HEK293 (cell line): ENCODE measurements at regions not wholly inside any gene's neighbourhood (a gene's known extent, or its start where the extent isn't known, plus 50 kb on each side); places are given as distances from the start of the nearest gene placed in this dataset.

Source experiments
- CTCF ChIA-PET: fragments of 350-600 bp; formaldehyde crosslinking; extraction: SDS; loops from one replicate; lab custom pipeline; 2021; ENCODE audit warnings: antibody characterized with exemption; lab: Yijun Ruan, JAX
- POLR2A ChIA-PET: fragments of 300-600 bp; formaldehyde crosslinking; extraction: SDS; loops from one replicate; lab custom pipeline; 2020; ENCODE audit warnings: antibody characterized with exemption, inconsistent platforms; lab: Yijun Ruan, JAX
- H3K27ac ChIP-seq: fragments of 200-500 bp; sonication (Bioruptor generic); 2 replicates; pipeline ENCODE4 v1.5.1; 2014; ENCODE audit warnings: low read depth, low read length, control low read depth, inconsistent platforms; ENCODE audit errors: extremely low read depth
- H3K36me3 ChIP-seq, 2 experiments: fragments of 200-500 bp in 1 of 2; sonication (Bioruptor generic) in 1 of 2; 1 replicate in 1 of 2; 2 replicates in 1 of 2; pipeline ENCODE4 v1.5.1; 2014 to 2017; ENCODE audit warnings: inconsistent platforms in 2 of 2, low read length in 2 of 2; ENCODE audit not compliant: control insufficient read depth in 2 of 2, insufficient read depth in 1 of 2
- H3K4me1 ChIP-seq: fragments of 200-500 bp; sonication (Bioruptor generic); 2 replicates; pipeline ENCODE4 v1.5.1; 2014; ENCODE audit warnings: mild to moderate bottlenecking, low read length, inconsistent platforms; ENCODE audit not compliant: control insufficient read depth, insufficient read depth
- H3K4me3 ChIP-seq: 2 replicates; pipeline ENCODE4 v1.5.1; 2011; ENCODE audit warnings: low read depth, mild to moderate bottlenecking, control low read depth, low read length, moderate library complexity
- H3K9me3 ChIP-seq: fragments of 200-500 bp; sonication (Bioruptor generic); 2 replicates; pipeline ENCODE4 v1.5.1; 2014; ENCODE audit warnings: low read depth, low read length, inconsistent platforms; ENCODE audit not compliant: control insufficient read depth, insufficient read depth
- ZIC2 ChIP-seq: fragments of 450-650 bp; formaldehyde crosslinking; IDR thresholded peaks from 2 replicates; pipeline ENCODE4 v1.5.1; 2016; ENCODE audit warnings: missing biosample characterization, missing genetic modification characterization
- ZNF266 ChIP-seq: fragments of 450-650 bp; formaldehyde crosslinking; IDR thresholded peaks from 2 replicates; pipeline ENCODE4 v1.5.1; 2016; ENCODE audit warnings: missing biosample characterization, missing genetic modification characterization, low read depth
- ZNF423 ChIP-seq: fragments of 450-650 bp; formaldehyde crosslinking; IDR thresholded peaks from 2 replicates; pipeline ENCODE4 v1.5.1; 2016; ENCODE audit warnings: missing biosample characterization, missing genetic modification characterization
- ZNF629 ChIP-seq: fragments of 450-650 bp; formaldehyde crosslinking; IDR thresholded peaks from 2 replicates; pipeline ENCODE4 v1.5.1; 2017; ENCODE audit warnings: missing biosample characterization, missing genetic modification characterization
- ZNF654 ChIP-seq: fragments of 450-650 bp; formaldehyde crosslinking; IDR thresholded peaks from 2 replicates; pipeline ENCODE4 v1.5.1; 2016; ENCODE audit warnings: low read depth, missing biosample characterization, missing genetic modification characterization
- ZNF664 ChIP-seq: fragments of 450-650 bp; formaldehyde crosslinking; IDR thresholded peaks from 2 replicates; pipeline ENCODE4 v1.5.1; 2016; ENCODE audit warnings: missing biosample characterization, missing genetic modification characterization
- TF ChIP-seq, protein P1 (sequence below): fragments of 450-650 bp; formaldehyde crosslinking; IDR thresholded peaks from 2 replicates; pipeline ENCODE4 v1.5.1; 2016; ENCODE audit warnings: missing biosample characterization, missing genetic modification characterization
- TF ChIP-seq, protein P2 (sequence below): fragments of 450-650 bp; formaldehyde crosslinking; IDR thresholded peaks from 2 replicates; pipeline ENCODE4 v1.5.1; 2016; ENCODE audit warnings: missing biosample characterization, missing genetic modification characterization, low read depth
- TF ChIP-seq, protein P3 (sequence below): fragments of 450-650 bp; formaldehyde crosslinking; conservative IDR thresholded peaks from 2 replicates; pipeline ENCODE4 v1.5.1; 2016; ENCODE audit warnings: low read depth, missing biosample characterization, missing genetic modification characterization
- TF ChIP-seq, protein P4 (sequence below): fragments of 450-650 bp; formaldehyde crosslinking; IDR thresholded peaks from 2 replicates; pipeline ENCODE4 v1.5.1; 2016; ENCODE audit warnings: missing biosample characterization, missing genetic modification characterization

DNA sequence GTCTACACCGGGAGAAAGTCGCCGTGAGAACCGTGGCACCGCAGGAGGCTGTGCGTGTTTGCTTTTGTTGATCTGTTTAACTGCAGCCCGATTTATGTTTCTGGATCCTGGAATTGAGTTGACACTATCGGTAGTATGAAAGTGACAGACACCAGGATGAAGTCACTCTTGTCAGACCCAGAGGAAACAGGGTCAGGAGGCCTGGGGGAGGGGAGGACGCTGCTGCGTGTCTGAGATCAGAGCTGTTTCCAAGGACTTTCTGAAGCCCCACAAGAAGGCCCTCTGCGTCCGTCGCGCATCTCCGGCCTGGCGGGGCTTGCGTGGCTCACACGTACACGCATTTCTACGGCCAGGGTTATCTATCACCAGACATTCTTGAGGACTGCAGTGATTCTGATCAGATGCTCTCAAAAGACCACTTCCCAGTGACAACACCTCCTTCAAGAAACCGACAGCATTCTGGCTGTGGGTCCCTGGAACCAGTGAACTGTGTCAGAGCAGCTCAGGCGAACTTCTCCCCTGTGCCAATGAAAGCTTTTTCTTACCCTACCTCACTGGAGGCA lies 263.4 kb downstream of the ADGRD1 start (continued):
- TF ChIP-seq, protein P1, sequence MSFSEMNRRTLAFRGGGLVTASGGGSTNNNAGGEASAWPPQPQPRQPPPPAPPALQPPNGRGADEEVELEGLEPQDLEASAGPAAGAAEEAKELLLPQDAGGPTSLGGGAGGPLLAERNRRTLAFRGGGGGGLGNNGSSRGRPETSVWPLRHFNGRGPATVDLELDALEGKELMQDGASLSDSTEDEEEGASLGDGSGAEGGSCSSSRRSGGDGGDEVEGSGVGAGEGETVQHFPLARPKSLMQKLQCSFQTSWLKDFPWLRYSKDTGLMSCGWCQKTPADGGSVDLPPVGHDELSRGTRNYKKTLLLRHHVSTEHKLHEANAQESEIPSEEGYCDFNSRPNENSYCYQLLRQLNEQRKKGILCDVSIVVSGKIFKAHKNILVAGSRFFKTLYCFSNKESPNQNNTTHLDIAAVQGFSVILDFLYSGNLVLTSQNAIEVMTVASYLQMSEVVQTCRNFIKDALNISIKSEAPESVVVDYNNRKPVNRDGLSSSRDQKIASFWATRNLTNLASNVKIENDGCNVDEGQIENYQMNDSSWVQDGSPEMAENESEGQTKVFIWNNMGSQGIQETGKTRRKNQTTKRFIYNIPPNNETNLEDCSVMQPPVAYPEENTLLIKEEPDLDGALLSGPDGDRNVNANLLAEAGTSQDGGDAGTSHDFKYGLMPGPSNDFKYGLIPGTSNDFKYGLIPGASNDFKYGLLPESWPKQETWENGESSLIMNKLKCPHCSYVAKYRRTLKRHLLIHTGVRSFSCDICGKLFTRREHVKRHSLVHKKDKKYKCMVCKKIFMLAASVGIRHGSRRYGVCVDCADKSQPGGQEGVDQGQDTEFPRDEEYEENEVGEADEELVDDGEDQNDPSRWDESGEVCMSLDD (tag by site-specific recombination), result no peak
- TF ChIP-seq, protein P2, sequence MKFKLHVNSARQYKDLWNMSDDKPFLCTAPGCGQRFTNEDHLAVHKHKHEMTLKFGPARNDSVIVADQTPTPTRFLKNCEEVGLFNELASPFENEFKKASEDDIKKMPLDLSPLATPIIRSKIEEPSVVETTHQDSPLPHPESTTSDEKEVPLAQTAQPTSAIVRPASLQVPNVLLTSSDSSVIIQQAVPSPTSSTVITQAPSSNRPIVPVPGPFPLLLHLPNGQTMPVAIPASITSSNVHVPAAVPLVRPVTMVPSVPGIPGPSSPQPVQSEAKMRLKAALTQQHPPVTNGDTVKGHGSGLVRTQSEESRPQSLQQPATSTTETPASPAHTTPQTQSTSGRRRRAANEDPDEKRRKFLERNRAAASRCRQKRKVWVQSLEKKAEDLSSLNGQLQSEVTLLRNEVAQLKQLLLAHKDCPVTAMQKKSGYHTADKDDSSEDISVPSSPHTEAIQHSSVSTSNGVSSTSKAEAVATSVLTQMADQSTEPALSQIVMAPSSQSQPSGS (tag by site-specific recombination), result 0 out of 2 replicates have a peak, but pooled peaks have one; percentile 27
- TF ChIP-seq ZNF664, result no peak
- TF ChIP-seq ZNF629 (tag by site-specific recombination), result peak; percentile 45
- TF ChIP-seq, protein P3, sequence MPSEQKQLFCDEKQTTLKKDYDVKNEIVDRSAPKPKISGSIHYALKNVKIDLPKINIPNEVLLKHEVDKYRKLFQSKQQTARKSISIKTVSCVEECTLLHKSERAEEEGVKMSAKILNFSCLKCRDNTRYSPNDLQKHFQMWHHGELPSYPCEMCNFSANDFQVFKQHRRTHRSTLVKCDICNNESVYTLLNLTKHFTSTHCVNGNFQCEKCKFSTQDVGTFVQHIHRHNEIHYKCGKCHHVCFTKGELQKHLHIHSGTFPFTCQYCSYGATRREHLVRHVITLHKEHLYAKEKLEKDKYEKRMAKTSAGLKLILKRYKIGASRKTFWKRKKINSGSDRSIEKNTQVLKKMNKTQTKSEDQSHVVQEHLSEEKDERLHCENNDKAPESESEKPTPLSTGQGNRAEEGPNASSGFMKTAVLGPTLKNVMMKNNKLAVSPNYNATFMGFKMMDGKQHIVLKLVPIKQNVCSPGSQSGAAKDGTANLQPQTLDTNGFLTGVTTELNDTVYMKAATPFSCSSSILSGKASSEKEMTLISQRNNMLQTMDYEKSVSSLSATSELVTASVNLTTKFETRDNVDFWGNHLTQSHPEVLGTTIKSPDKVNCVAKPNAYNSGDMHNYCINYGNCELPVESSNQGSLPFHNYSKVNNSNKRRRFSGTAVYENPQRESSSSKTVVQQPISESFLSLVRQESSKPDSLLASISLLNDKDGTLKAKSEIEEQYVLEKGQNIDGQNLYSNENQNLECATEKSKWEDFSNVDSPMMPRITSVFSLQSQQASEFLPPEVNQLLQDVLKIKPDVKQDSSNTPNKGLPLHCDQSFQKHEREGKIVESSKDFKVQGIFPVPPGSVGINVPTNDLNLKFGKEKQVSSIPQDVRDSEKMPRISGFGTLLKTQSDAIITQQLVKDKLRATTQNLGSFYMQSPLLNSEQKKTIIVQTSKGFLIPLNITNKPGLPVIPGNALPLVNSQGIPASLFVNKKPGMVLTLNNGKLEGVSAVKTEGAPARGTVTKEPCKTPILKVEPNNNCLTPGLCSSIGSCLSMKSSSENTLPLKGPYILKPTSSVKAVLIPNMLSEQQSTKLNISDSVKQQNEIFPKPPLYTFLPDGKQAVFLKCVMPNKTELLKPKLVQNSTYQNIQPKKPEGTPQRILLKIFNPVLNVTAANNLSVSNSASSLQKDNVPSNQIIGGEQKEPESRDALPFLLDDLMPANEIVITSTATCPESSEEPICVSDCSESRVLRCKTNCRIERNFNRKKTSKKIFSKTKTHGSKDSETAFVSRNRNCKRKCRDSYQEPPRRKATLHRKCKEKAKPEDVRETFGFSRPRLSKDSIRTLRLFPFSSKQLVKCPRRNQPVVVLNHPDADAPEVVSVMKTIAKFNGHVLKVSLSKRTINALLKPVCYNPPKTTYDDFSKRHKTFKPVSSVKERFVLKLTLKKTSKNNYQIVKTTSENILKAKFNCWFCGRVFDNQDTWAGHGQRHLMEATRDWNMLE (tag by site-specific recombination), result no peak

DNA sequence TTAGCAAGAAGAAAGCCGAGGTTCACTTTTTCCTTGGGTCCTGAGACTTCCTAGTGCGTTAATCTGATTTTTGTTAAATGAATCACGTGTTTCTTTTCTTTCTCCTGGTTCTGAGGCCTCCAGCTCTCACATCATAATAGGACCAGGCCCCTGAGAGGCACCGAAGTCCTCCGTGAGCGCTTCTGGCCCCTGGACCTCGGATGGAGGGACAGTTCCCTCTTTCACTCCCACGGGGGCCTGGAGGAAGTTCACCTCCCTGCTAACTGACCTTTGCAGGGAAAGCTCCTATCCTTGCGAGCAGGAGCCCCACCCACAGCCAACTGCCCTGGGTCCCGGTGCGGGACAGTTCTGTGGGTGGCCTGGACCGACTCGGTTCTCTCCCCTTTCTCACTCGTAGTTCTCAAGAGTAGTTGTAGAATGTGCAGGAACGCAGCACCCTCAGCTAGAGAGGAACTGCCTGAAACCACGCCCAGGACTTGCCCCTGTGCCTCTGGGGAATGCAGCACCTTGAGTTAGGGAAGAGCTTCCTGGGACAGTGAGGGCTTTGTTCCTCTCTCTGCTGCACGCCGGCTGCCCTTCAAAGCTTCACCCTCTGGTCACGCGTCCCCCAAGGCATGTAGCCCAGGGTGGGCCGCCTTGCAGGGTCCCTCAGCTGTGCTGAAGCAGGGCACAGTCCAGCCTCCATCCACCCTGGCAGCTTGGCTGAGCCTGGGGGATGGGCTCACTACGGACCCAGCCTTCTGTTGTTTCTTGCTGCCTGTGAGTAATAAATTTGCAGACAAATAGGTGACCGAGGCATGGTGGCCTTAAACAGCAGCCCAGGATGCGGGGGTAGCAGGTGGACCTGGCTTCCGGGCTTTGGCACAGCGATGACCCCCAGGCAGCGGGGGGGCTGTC lies 264.6 kb downstream of the ADGRD1 start:
- Histone ChIP-seq H3K36me3 (no peaks in the 10 kb centered on the region), H3K9me3 (no peaks in the 10 kb centered on the region), H3K4me3 (no peak overlapping the region), H3K4me1 (no peaks in the 10 kb centered on the region), H3K27ac (no peak overlapping the region)
- ChIA-PET CTCF (interaction anchor here (0.6 to 0.7 kb wide), 2 partner anchors 60 to 381 kb away, joined by 3 read pairs; no protein-coding TSS in a partner anchor), POLR2A (interaction anchor here (0.6 to 1.3 kb wide), 2 partner anchors 11 to 19 kb away, joined by 5 read pairs; no protein-coding TSS in a partner anchor)
- TF ChIP-seq ZNF266 (tag by site-specific recombination) (peak; percentile 81; the same call in 1 of the 2 replicates), ZNF654 (tag by site-specific recombination) (no peak), ZNF423 (tag by site-specific recombination) (peak; percentile 57; the same call in 1 of the 2 replicates)

DNA sequence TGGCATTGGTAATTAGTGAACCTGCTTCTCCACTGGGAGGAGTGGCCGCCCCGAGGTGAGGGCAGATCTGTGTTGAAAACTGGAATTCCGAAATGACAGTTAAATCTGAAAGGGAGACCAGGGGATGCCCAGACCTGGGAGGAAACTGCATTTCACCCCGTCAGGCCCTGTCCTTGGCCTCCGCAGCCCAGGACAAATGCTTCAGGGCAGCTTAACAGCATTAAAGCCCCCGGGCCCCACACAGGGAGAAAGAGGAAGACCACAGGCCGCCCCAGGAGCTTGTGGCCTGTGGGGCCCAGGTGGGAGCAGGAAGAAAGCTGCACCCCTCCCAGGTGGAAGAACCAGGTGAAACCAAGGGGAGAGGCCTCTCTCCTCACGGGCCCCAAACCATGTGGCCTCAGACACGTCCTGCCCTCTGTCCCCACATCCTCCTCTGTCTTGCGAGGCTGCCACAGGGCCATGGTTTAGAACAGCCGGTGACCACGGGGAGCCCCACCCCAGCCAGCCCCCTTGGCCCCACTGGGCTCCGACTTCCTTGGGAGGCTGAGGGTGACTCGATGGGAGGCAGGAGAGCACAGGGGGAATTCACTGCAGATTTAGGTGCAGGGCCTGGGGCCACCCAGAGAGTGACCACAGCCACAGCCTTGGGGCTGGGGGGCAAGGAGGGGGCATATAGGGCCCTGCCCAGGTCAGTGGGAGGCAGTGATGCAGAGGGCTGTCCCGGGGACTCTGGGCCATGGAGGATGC lies 265.4 kb downstream of the ADGRD1 start:
- H3K27ac ChIP-seq, result no peak overlapping the region
- TF ChIP-seq, protein P4, sequence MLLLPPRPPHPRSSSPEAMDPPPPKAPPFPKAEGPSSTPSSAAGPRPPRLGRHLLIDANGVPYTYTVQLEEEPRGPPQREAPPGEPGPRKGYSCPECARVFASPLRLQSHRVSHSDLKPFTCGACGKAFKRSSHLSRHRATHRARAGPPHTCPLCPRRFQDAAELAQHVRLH (tag by site-specific recombination), result no peak
- TF ChIP-seq ZIC2, result peak; percentile 11; the same call in 1 of the 2 replicates
- TF ChIP-seq, all 188 proteins: peak for 1
- no peak overlapping the region for H3K4me3 ChIP-seq
- no peaks in the 10 kb centered on the region for H3K36me3 ChIP-seq
- CTCF ChIA-PET, result interaction anchor here (0.6 to 0.7 kb wide), 2 partner anchors 61 to 380 kb away, joined by 3 read pairs; no protein-coding TSS in a partner anchor
- H3K4me1 ChIP-seq, result no peaks in the 10 kb centered on the region
- no peaks in the 10 kb centered on the region for H3K9me3 ChIP-seq
- POLR2A ChIA-PET, result interaction anchor here (1.3 kb wide), 1 partner anchor 10 kb away, joined by 5 read pairs; no protein-coding TSS in a partner anchor
